GM23338 (cell line): ENCODE measurements at regions not wholly inside any gene's neighbourhood (a gene's known extent, or its start where the extent isn't known, plus 50 kb on each side); places are given as distances from the start of the nearest gene placed in this dataset.

Source experiments
- CREB1 ChIP-seq: fragments of 250-450 bp; sonication (Bioruptor Pico); IDR thresholded peaks from 2 replicates; pipeline ENCODE4 v1.5.0; 2020; ENCODE audit warnings: low read depth, mild to moderate bottlenecking, moderate library complexity
- CTCF ChIP-seq, 2 experiments: fragments of 200-600 bp in 1 of 2; sonication (generic) in 1 of 2; conservative IDR thresholded peaks; 2 replicates each; pipeline versions ENCODE4 v1.5.1 to v1.6.1; 2016 to 2017; ENCODE audit warnings: antibody characterized with exemption in 2 of 2, low read depth in 2 of 2, mild to moderate bottlenecking in 2 of 2, moderate library complexity in 1 of 2
- EZH2 ChIP-seq: fragments of 200-600 bp; sonication (generic); IDR thresholded peaks from one replicate; pipeline ENCODE4 v1.8.0; 2017; ENCODE audit warnings: antibody characterized with exemption, mild to moderate bottlenecking, low read depth; ENCODE audit not compliant: unreplicated experiment
- EZH2phosphoT487 ChIP-seq: fragments of 200-600 bp; sonication (generic); IDR thresholded peaks from one replicate; pipeline ENCODE4 v1.8.1; 2018; ENCODE audit warnings: antibody characterized with exemption; ENCODE audit not compliant: unreplicated experiment
- JUNB ChIP-seq: IDR thresholded peaks from one replicate; pipeline ENCODE4 v1.6.1; 2016; ENCODE audit warnings: antibody characterized with exemption; ENCODE audit not compliant: unreplicated experiment
- POLR2AphosphoS5 ChIP-seq: IDR thresholded peaks from 2 replicates; pipeline ENCODE4 v1.6.1; 2016; ENCODE audit warnings: antibody characterized with exemption, low read depth
- REST ChIP-seq: IDR thresholded peaks from one replicate; pipeline ENCODE4 v1.6.1; 2018; ENCODE audit warnings: antibody characterized with exemption; ENCODE audit not compliant: unreplicated experiment
- STAT1 ChIP-seq: IDR thresholded peaks from one replicate; pipeline ENCODE4 v1.6.1; 2016; ENCODE audit warnings: antibody characterized with exemption; ENCODE audit not compliant: unreplicated experiment

GRCh38 chr2:62641936-62642335 is 63.6 kb upstream of the EHBP1 start:
- TF ChIP-seq EZH2phosphoT487 (no peak), EZH2 (no peak), REST (no peak), CTCF (conservative IDR thresholded peaks at IDR 0.05; ENCODE audit: low read depth in 2 of 2) (no peak), STAT1 (no peak), JUNB (no peak), POLR2AphosphoS5 (no peak), CREB1 (CRISPR knock-in tag) (no peak)
